Progenitor cell of endocrine pancreas (in vitro differentiated cells): ENCODE measurements at regions not wholly inside any gene's neighbourhood (a gene's known extent, or its start where the extent isn't known, plus 50 kb on each side); places are given as distances from the start of the nearest gene placed in this dataset.

Source experiments
- DNase-seq: peaks from one replicate; pipeline ENCODE4 v3.0.0; 2021; ENCODE audit warnings: low spot score; ENCODE audit not compliant: unreplicated experiment
- H3K27ac Mint-ChIP-seq: 2 replicates; pipeline ENCODE4 v1.8.0; 2021; ENCODE audit warnings: mild to moderate bottlenecking, moderate library complexity, mixed read lengths
- H3K27me3 Mint-ChIP-seq: 2 replicates; pipeline ENCODE4 v1.8.0; 2021; ENCODE audit warnings: mixed read lengths
- H3K36me3 Mint-ChIP-seq: 2 replicates; pipeline ENCODE4 v1.8.0; 2022; ENCODE audit warnings: mixed read lengths; ENCODE audit not compliant: insufficient read depth
- H3K4me1 Mint-ChIP-seq: 2 replicates; pipeline ENCODE4 v1.8.0; 2021; ENCODE audit warnings: low read depth, mixed read lengths
- H3K4me3 Mint-ChIP-seq: 2 replicates; pipeline ENCODE4 v1.8.0; 2021; ENCODE audit warnings: low read depth, mild to moderate bottlenecking, moderate library complexity, mixed read lengths
- H3K9me3 Mint-ChIP-seq: 2 replicates; pipeline ENCODE4 v1.8.0; 2021; ENCODE audit warnings: low read depth, mixed read lengths
- TF ChIP-seq, protein P1 (sequence below): fragments of 200-600 bp; sonication (generic); IDR thresholded peaks from one replicate; pipeline ENCODE4 v1.5.0; 2021; ENCODE audit warnings: antibody characterized with exemption, mild to moderate bottlenecking; ENCODE audit not compliant: unreplicated experiment

- DNase-seq, result no peak
These were observed 67.9 kb upstream of the AMZ2 start for GRCh38 chr17:68179926-68180285.

GRCh38 chr17:68182011-68182306 is 65.9 kb upstream of the AMZ2 start:
- no peak for DNase-seq
- no peaks in the 10 kb centered on the region for H3K4me1 Mint-ChIP-seq
- no peaks in the 10 kb centered on the region for H3K9me3 Mint-ChIP-seq
- H3K27ac Mint-ChIP-seq, result no peak overlapping the region
- H3K4me3 Mint-ChIP-seq, result no peak overlapping the region
- H3K27me3 Mint-ChIP-seq, result peaks cover 3% of the 10 kb centered on the region
- H3K36me3 Mint-ChIP-seq, result no peaks in the 10 kb centered on the region
- TF ChIP-seq, protein P1, sequence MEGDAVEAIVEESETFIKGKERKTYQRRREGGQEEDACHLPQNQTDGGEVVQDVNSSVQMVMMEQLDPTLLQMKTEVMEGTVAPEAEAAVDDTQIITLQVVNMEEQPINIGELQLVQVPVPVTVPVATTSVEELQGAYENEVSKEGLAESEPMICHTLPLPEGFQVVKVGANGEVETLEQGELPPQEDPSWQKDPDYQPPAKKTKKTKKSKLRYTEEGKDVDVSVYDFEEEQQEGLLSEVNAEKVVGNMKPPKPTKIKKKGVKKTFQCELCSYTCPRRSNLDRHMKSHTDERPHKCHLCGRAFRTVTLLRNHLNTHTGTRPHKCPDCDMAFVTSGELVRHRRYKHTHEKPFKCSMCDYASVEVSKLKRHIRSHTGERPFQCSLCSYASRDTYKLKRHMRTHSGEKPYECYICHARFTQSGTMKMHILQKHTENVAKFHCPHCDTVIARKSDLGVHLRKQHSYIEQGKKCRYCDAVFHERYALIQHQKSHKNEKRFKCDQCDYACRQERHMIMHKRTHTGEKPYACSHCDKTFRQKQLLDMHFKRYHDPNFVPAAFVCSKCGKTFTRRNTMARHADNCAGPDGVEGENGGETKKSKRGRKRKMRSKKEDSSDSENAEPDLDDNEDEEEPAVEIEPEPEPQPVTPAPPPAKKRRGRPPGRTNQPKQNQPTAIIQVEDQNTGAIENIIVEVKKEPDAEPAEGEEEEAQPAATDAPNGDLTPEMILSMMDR, result no peak

More at GRCh38 chr17:68179926-68180285, 67.9 kb upstream of the AMZ2 start:
- Mint-ChIP-seq H3K27ac (no peak overlapping the region), H3K4me1 (no peaks in the 10 kb centered on the region), H3K4me3 (no peak overlapping the region), H3K9me3 (no peaks in the 10 kb centered on the region), H3K27me3 (no peaks in the 10 kb centered on the region), H3K36me3 (no peaks in the 10 kb centered on the region)
- TF ChIP-seq, protein P1, result no peak

GRCh38 chr17:68182940-68183551 is 64.8 kb upstream of the AMZ2 start:
- no peak for DNase-seq
- Mint-ChIP-seq H3K4me1 (no peaks in the 10 kb centered on the region), H3K27ac (no peak overlapping the region)

DNA sequence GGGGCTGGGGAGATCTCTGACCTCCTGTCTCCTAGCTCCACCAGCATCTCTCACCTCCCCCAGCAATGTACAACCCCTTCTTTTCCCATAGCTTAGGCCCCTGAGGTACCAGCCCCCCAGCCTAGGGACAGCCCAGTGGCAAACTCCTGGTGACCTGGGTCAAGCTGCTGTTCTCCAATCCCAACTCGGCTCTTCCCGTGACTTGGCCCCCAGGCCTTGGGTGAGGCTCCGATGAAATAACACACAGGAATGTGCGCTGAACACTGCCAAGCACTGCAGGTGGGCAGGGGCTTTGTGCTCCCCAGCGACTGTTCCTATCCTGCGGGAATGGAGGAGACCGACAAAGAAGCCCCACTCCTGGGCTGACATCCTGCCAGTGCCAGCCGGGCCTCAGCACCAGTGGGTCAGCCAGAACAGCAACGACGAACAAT is 63.7 kb upstream of the AMZ2 start:
- TF ChIP-seq, protein P1, result no peak
- Mint-ChIP-seq H3K4me1 (no peaks in the 10 kb centered on the region), H3K27me3 (peaks cover 14% of the 10 kb centered on the region), H3K27ac (no peak overlapping the region), H3K4me3 (no peak overlapping the region), H3K36me3 (no peaks in the 10 kb centered on the region), H3K9me3 (no peaks in the 10 kb centered on the region)
- DNase-seq, result no peak

More at GRCh38 chr17:68182940-68183551, 64.8 kb upstream of the AMZ2 start:
- peaks cover 11% of the 10 kb centered on the region for H3K27me3 Mint-ChIP-seq
- H3K36me3 Mint-ChIP-seq, result no peaks in the 10 kb centered on the region
- TF ChIP-seq, protein P1, result no peak
- no peak overlapping the region for H3K4me3 Mint-ChIP-seq
- no peaks in the 10 kb centered on the region for H3K9me3 Mint-ChIP-seq

GRCh38 chr17:68184816-68185436 is 62.9 kb upstream of the AMZ2 start:
- Mint-ChIP-seq H3K4me1 (no peaks in the 10 kb centered on the region), H3K4me3 (no peak overlapping the region), H3K9me3 (no peaks in the 10 kb centered on the region), H3K27ac (no peak overlapping the region), H3K27me3 (peaks cover 20% of the 10 kb centered on the region), H3K36me3 (no peaks in the 10 kb centered on the region)
- DNase-seq, result no peak
- TF ChIP-seq, protein P1, result no peak
